A172 (cell line): ENCODE measurements at regions not wholly inside any gene's neighbourhood (a gene's known extent, or its start where the extent isn't known, plus 50 kb on each side); places are given as distances from the start of the nearest gene placed in this dataset.

ENCODE experiments used
- DNase-seq: peaks from one replicate; pipeline ENCODE4 v3.0.0-alpha.2; 2015; ENCODE audit warnings: low spot score

GRCh38 chr4:181987392-181987791 lies 255.8 kb upstream of the TENM3 start:
- no peak for DNase-seq

- DNase-seq: no peak
These were observed 254.1 kb upstream of the TENM3 start for GRCh38 chr4:181989071-181989470.

- no peak for DNase-seq
These were observed 251.7 kb upstream of the TENM3 start for GRCh38 chr4:181991369-181992108.

- no peak for DNase-seq
These were observed 244.6 kb upstream of the TENM3 start for GRCh38 chr4:181998398-181999295.

GRCh38 chr4:182000077-182000476 lies 243.1 kb upstream of the TENM3 start:
- no peak for DNase-seq

GRCh38 chr4:182010876-182011275 lies 232.3 kb upstream of the TENM3 start:
- no peak for DNase-seq

GRCh38 chr4:182014164-182014563 lies 229.0 kb upstream of the TENM3 start:
- DNase-seq: no peak

- no peak for DNase-seq
These were observed 228.2 kb upstream of the TENM3 start for GRCh38 chr4:182015014-182015413.

- peak; percentile 54 for DNase-seq
These were observed 227.3 kb upstream of the TENM3 start for GRCh38 chr4:182015893-182016292.

GRCh38 chr4:182017038-182017437 lies 226.2 kb upstream of the TENM3 start:
- DNase-seq: no peak

GRCh38 chr4:182018691-182019090 lies 224.5 kb upstream of the TENM3 start:
- DNase-seq: no peak

GRCh38 chr4:182019148-182019652 lies 224.0 kb upstream of the TENM3 start:
- no peak for DNase-seq

- DNase-seq: no peak
These were observed 220.3 kb upstream of the TENM3 start for GRCh38 chr4:182022909-182023308.

- no peak for DNase-seq
These were observed 219.7 kb upstream of the TENM3 start for GRCh38 chr4:182023469-182023868.

- peak; percentile 26 for DNase-seq
These were observed 200.3 kb upstream of the TENM3 start for GRCh38 chr4:182042945-182043344.

- DNase-seq: no peak
These were observed 194.3 kb upstream of the TENM3 start for GRCh38 chr4:182048871-182049270.

- DNase-seq: no peak
These were observed 186.3 kb upstream of the TENM3 start for GRCh38 chr4:182056866-182057265.

- DNase-seq: no peak
These were observed 180.7 kb upstream of the TENM3 start for GRCh38 chr4:182062458-182062857.

- DNase-seq: peak; percentile 76
These were observed 180.3 kb upstream of the TENM3 start for GRCh38 chr4:182062936-182063335.

- DNase-seq: no peak
These were observed 179.6 kb upstream of the TENM3 start for GRCh38 chr4:182063651-182064050.

GRCh38 chr4:182065255-182065654 lies 177.9 kb upstream of the TENM3 start:
- no peak for DNase-seq

GRCh38 chr4:182066037-182066436 lies 177.2 kb upstream of the TENM3 start:
- no peak for DNase-seq

- DNase-seq: no peak
These were observed 175.4 kb upstream of the TENM3 start for GRCh38 chr4:182067828-182068227.
